Jurkat, Clone E6-1 (cell line): ENCODE measurements at regions not wholly inside any gene's neighbourhood (a gene's known extent, or its start where the extent isn't known, plus 50 kb on each side); places are given as distances from the start of the nearest gene placed in this dataset.

ENCODE experiments used
- DNase-seq: peaks from one replicate; pipeline ENCODE4 v3.0.0-alpha.2; 2011; ENCODE audit warnings: low read depth, low spot score
- H3K4me3 ChIP-seq: 2 replicates; pipeline ENCODE4 v1.5.1; 2011; ENCODE audit warnings: mild to moderate bottlenecking, low read length, control low read depth, moderate library complexity

- H3K4me3 ChIP-seq = no peak overlapping the region
- DNase-seq = no peak
Measured at GRCh38 chr4:13159041-13159620, 325.0 kb downstream of the RAB28 start.

GRCh38 chr4:13151194-13151593 lies 332.9 kb downstream of the RAB28 start:
- DNase-seq = no peak
- no peak overlapping the region for H3K4me3 ChIP-seq

- no peak for DNase-seq
- H3K4me3 ChIP-seq = no peak overlapping the region
Measured at GRCh38 chr4:13143222-13144070, 340.7 kb downstream of the RAB28 start.

GRCh38 chr4:13142726-13143125 lies 341.4 kb downstream of the RAB28 start:
- DNase-seq = no peak
- H3K4me3 ChIP-seq = no peak overlapping the region

- H3K4me3 ChIP-seq = no peak overlapping the region
- DNase-seq = no peak
Measured at GRCh38 chr4:13142191-13142590, 341.9 kb downstream of the RAB28 start.

GRCh38 chr4:13137390-13137789 lies 346.8 kb downstream of the RAB28 start:
- no peak overlapping the region for H3K4me3 ChIP-seq
- DNase-seq = no peak

- DNase-seq = no peak
- H3K4me3 ChIP-seq = no peak overlapping the region
Measured at GRCh38 chr4:13133700-13134099, 350.4 kb downstream of the RAB28 start.

- no peak for DNase-seq
Measured at GRCh38 chr4:13130848-13131247, 353.3 kb downstream of the RAB28 start.

GRCh38 chr4:13129095-13129494 lies 355.0 kb downstream of the RAB28 start:
- no peak overlapping the region for H3K4me3 ChIP-seq
- DNase-seq = no peak

More at GRCh38 chr4:13130848-13131247, 353.3 kb downstream of the RAB28 start:
- no peak overlapping the region for H3K4me3 ChIP-seq

- no peak for DNase-seq
- H3K4me3 ChIP-seq = no peak overlapping the region
Measured at GRCh38 chr4:13126976-13127910, 356.9 kb downstream of the RAB28 start.

- no peak for DNase-seq
- no peak overlapping the region for H3K4me3 ChIP-seq
Measured at GRCh38 chr4:13118633-13119032, 365.5 kb downstream of the RAB28 start.

GRCh38 chr4:13117185-13117584 lies 367.0 kb downstream of the RAB28 start:
- H3K4me3 ChIP-seq = no peak overlapping the region
- no peak for DNase-seq

GRCh38 chr4:13112030-13112429 lies 372.1 kb downstream of the RAB28 start:
- H3K4me3 ChIP-seq = no peak overlapping the region
- no peak for DNase-seq

- DNase-seq = no peak
- H3K4me3 ChIP-seq = no peak overlapping the region
Measured at GRCh38 chr4:13109536-13109935, 374.6 kb downstream of the RAB28 start.

- H3K4me3 ChIP-seq = no peak overlapping the region
- no peak for DNase-seq
Measured at GRCh38 chr4:13108096-13108495, 376.0 kb downstream of the RAB28 start.

- no peak for DNase-seq
- H3K4me3 ChIP-seq = no peak overlapping the region
Measured at GRCh38 chr4:13103382-13104015, 380.6 kb downstream of the RAB28 start.

- no peak overlapping the region for H3K4me3 ChIP-seq
- no peak for DNase-seq
Measured at GRCh38 chr4:13102092-13102742, 381.9 kb downstream of the RAB28 start.

- no peak for DNase-seq
- H3K4me3 ChIP-seq = no peak overlapping the region
Measured at GRCh38 chr4:13097971-13098370, 386.2 kb downstream of the RAB28 start.

- DNase-seq = no peak
- no peak overlapping the region for H3K4me3 ChIP-seq
Measured at GRCh38 chr4:13095722-13096121, 388.4 kb downstream of the RAB28 start.
